SK-N-SH (cell line): ENCODE measurements at regions not wholly inside any gene's neighbourhood (a gene's known extent, or its start where the extent isn't known, plus 50 kb on each side); places are given as distances from the start of the nearest gene placed in this dataset.

Experiments
- CTCF ChIP-seq: fragments of 200-600 bp; sonication (generic); IDR thresholded peaks from 2 replicates; pipeline ENCODE4 v1.6.1; 2017; ENCODE audit warnings: antibody characterized with exemption, mild to moderate bottlenecking, moderate library complexity
- EP300 ChIP-seq, 2 experiments: IDR thresholded peaks; 2 replicates each; pipeline versions ENCODE4 v1.4.0 to v1.6.1; 2012; ENCODE audit warnings: borderline replicate concordance in 1 of 2, low read depth in 1 of 2, low read length in 1 of 2
- JUND ChIP-seq: IDR thresholded peaks from 2 replicates; pipeline ENCODE4 v1.4.0; 2012
- MEF2A ChIP-seq: IDR thresholded peaks from 2 replicates; pipeline ENCODE4 v1.4.0; 2012; ENCODE audit warnings: low read depth, borderline replicate concordance
- MXI1 ChIP-seq: IDR thresholded peaks from 2 replicates; pipeline ENCODE4 v1.6.1; 2012; ENCODE audit warnings: mild to moderate bottlenecking, low read depth, low read length, improper control_type of control experiment
- NRF1 ChIP-seq: IDR thresholded peaks from 2 replicates; pipeline ENCODE4 v1.6.1; 2012; ENCODE audit warnings: low read depth, mild to moderate bottlenecking, low read length
- PBX3 ChIP-seq: IDR thresholded peaks from 2 replicates; pipeline ENCODE4; 2012
- POLR2AphosphoS5 ChIP-seq: IDR thresholded peaks from 2 replicates; pipeline ENCODE4 v1.6.1; 2012; ENCODE audit warnings: low read depth, low read length
- RAD21 ChIP-seq: IDR thresholded peaks from 2 replicates; pipeline ENCODE4 v1.6.1; 2012; ENCODE audit warnings: mild to moderate bottlenecking, low read length
- YY1 ChIP-seq: IDR thresholded peaks from 2 replicates; pipeline ENCODE4 v1.4.0; 2012; ENCODE audit warnings: low read depth, mild to moderate bottlenecking
- ZBTB33 ChIP-seq: IDR thresholded peaks from 2 replicates; pipeline ENCODE4 v1.4.0; 2012; ENCODE audit warnings: low read depth, borderline replicate concordance

GRCh38 chr9:121562301-121562700, 62.7 kb upstream of the GGTA1 start:
- TF ChIP-seq MXI1 (no peak), CTCF (no peak), RAD21 (no peak), ZBTB33 (no peak), MEF2A (no peak), NRF1 (no peak), PBX3 (no peak), POLR2AphosphoS5 (no peak), EP300 (IDR thresholded peaks at IDR 0.05; ENCODE audit: borderline replicate concordance in 1 of 2, low read depth in 1 of 2, low read length in 1 of 2) (no peak), JUND (no peak), YY1 (no peak)
